CD4-positive, alpha-beta T cell treated with Interleukin-4 for 4 hours (primary cell): ENCODE measurements at regions not wholly inside any gene's neighbourhood (a gene's known extent, or its start where the extent isn't known, plus 50 kb on each side); places are given as distances from the start of the nearest gene placed in this dataset.

ENCODE experiments used
- DNase-seq: peaks from one replicate; pipeline ENCODE4 v3.0.0-alpha.2; 2020

DNA sequence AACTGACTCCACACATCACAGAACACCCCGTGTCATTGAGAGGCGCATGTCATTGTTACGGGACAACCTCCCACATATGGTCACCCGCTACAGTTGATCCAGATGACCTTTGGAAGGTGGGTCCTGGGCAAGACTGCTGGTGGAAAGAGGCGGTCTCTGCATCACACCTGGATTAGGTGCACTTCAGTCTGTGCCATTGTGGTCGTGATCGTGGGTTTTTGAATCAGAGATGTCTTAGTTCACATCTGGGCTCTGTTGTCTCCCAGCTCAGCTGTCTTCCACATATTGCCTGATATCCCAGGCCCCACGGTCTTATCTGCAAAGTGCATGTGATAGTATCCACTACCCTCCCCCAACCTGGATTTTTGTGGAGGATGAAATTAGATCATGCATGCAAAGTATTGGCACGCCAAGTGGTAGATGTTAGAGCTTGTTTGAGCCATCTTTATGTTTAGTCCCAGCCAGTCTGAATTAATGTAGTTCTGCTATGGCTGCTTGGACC is 208.7 kb upstream of the FOXN3 start:
- no peak for DNase-seq

DNA sequence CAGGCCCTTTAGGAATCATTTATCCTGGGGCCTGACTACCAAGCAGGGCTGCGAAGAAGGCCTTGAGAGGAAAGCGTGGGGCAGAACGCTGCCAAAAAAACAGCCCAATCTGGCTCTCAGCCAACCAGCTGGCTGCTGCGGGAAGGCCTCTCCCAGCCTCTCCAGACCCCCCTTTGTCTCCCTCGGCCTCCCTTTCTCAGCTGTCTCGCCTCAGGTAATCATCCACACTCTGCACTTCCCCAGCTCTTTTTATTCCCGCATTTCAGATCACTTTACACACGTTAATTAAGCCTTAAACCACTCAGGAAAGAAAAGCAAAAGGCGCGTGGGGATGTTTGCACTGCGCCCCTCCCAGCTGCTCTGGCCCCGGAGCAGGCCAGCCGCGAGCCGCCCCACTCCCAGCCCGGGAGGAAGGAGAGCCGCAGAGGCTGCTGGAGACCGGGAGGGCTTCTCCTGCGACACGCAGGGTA is 208.2 kb upstream of the FOXN3 start:
- DNase-seq: no peak

DNA sequence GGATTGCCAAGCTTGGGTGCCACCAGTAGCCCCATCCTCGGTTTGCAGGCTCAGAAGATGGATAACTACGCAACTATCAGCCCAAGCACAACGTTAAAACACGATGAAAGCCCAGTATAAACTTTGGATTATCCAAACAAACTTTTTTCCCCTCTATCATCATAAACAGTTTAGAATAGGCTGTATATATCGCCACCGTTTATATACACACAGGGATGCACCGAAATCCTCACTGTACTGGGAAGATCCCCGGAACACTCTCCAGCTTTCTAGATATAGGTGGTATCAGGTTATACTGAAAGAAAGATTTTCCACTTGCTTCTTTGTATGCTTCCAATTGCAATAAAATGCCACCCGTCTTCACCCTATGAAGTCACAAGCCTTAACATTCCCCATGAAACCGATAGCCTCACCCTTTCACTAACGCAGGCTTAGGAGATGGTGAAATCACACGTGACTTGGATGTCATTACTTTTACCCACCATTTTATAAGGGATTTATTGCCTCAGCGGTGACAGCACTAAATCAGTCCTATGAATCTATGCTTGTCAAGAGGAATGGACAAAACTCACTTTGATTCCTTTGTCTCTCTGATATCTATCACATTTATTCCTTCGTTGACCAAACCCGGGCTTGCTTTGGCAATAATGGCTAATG is 207.6 kb upstream of the FOXN3 start:
- DNase-seq: no peak

DNA sequence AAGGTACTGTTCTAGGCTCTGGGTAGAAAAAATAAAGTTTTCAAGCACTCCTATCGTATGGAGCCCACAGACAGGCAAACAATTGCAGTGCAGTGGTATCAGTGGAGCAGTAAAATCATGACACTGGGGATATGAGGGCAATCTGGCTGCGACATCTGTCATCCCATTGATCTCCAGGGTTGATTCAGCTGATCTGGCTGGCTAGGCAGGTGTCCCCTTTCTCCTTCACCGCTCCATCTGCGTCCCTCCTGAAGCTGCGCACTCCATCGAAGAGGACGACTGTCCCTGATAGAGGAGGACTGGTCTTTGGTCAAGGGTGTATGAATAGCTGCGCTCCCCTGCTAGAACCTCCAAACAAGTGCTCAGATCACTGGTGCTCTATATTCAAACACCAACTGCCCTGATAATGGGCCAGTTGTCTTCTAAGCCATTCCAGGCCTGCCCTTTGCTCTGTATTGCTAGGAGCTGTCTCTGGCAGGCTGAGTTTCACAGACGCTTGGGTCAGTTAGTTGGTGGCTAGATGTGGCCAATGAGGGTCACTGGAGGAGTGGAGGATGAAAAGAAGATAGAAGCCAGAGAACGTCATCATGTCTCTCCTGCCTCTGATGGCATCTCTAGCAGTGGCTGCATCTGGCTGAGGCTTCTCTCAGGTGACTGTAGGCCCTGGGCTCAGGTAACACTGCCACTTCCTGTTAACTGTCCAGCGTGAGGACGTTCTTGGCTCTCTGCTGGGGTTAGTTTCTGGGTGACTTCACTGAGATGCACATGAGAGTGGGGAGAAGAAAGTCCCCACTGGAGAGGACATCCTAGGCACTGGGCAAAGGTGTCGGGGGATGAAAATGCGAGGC is 205.0 kb upstream of the FOXN3 start:
- no peak for DNase-seq

DNA sequence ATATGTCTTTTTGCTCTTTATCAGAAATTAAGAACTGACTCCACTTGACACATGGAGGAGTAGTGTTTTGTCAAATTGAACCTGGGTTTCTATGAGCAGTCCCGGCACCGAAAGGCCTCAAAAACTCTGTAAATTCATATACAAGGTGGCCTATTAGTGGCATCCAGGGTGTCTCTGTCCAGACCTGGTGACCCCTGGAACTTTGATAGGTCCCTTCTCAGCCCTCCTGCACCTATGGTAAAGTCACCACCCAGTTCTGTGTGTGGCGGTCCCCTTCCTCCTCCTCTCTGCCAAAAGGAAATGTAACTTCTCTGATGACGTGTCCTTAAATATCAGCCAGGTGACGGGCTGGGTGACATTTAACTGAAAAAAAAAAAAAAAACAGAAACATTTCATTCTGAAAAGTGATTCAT is 204.0 kb upstream of the FOXN3 start:
- DNase-seq: peak; percentile 82

DNA sequence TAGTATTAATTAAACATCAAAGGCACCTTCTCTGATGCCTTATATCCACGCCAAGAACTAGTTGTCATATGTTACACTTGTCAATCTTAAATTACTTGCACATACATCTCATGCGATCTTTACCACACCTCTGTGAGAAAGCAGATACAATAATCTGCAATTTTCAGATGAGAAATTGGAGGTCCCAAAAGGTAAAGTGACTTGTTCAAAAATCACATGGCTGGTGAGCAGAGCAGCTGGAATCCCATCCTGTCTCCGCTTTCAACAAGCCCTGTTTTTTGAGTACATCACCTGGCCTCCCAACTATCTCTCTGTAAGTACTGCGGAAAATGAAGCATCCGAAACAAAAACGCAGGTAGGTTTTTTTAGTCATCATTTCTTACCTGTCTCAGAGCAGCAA is 203.4 kb upstream of the FOXN3 start:
- DNase-seq: peak; percentile 13

DNA sequence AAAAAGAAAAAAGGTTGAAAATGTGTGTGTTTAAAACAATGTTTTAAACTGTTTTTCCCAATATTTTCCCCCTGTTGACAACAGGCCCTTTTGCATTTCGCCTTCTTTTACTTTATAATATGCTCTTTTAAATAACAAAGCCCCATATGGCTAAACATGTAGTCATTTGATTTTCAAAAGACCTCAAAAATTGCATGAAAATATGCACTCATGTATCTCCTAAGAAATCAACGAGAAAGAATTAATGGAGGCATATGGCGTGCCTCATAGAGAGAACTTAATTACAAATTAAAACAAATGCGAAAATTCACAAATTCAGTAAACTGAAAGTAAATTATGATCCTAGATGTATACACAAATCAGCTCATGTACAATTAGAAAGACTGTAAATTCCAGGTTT is 202.6 kb upstream of the FOXN3 start:
- no peak for DNase-seq

DNA sequence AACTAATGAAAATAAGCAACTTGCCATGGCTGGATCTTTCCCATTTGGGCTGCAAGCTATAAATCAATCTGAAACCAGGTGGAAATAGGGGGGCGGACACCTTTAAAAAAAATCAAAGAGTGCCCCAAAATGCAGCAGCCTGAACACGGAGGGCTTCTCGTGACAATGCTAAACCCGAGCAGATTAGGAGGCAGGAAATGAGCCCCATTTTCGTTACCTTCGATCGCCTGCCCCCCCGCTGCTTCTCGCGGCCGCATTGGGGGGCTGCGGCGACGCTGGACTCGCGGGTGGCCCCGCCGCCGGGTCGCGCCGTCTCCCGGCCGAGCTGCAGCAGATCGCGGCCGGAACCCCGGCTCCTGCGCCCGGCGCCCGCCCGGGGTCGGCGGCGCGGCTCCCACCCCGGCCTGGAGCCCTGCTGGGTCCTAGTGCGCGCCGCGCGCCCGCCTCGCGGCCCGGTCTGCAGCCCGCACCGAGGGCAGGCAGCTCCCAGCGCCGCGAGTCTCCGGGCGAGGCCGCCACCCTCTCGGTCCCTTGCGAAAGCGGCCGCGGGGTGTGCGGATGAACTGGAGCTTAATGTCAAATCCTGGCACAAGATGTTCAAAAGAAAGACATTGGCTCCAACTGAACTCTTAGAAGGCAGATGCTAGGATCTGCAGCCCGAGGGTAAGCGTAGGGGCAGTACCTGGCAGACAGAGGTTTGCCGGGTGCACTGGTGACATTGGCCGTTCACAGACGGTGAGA is 201.9 kb upstream of the FOXN3 start:
- DNase-seq: peak; percentile 74

DNA sequence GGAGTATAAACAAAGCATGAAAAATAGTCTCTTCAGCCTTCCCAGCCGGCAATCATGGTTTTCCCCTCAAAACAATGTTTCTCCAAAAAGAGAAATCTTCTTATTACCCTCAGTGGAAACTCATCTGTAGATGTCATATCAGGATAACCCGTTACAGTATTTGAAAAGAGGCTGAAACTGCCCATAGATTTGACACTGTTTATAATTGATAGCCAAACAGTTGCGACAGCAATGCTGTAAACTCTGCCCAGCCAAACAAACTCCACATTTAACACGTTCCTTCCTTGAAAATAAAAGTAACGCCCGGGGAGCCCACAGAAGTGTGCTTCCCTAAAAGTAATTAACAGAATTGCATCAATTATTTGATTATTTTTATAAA is 201.3 kb upstream of the FOXN3 start:
- peak; percentile 32 for DNase-seq

DNA sequence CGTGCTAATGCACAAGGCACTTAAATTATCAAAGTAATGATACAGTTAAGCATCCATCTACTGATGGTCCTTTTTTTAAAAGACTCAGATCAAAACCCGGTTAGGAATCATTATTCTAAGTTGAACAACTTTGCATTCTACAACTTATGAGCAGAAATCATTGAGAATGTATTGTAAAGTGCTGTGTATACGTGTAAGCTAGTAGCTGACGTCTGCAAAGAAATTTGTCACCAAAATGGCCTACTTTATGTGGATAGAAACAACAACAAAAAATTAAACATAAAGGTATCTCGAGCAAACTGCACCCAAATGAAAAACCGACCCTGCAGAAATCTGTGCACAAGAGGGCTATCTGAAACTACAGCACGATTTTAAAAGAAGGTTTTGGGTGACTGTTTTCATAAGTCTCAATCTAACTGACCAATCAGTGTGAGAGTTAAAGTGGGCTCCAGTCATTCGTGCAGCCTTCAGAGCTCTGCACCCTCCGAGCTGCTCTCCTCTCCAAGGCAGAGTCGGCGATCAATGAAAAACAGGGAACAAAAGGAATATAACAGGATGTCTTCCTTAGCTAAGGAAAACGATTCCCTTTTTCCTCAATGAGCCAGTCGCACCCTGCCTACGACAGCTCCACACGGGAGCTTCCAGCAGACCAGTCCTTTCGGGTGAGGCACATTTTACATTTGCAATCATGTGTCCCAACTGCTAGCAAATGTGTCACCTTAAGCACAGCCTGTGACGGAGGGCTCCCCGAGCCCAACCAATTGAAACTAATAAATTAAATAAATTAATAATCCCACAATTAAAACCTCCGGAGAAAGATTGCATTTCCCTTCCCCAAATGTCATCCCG is 200.7 kb upstream of the FOXN3 start:
- peak; percentile 57 for DNase-seq

DNA sequence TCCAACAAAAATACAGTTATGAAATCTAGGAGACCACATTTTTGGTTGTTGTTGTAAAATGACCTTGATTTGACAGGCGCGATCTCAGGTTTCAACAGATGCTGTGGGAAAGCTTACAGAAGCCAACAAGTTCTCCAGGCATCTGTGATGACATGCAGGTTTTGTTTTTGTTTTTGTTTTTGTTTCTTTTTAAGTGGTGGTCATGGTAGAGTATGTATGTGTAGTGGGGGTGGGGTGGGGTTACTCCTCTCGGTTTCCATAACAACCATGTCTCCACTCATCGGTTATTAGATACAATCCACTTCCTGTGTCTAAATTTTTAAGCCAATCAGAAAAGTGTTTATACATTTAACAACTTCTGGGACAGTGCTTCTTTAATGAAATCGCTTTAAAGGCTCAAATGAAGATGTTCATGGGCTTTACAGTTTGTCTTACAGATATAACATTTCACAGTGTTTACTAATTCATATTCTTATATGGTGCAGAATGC is 199.9 kb upstream of the FOXN3 start:
- DNase-seq: peak; percentile 94

DNA sequence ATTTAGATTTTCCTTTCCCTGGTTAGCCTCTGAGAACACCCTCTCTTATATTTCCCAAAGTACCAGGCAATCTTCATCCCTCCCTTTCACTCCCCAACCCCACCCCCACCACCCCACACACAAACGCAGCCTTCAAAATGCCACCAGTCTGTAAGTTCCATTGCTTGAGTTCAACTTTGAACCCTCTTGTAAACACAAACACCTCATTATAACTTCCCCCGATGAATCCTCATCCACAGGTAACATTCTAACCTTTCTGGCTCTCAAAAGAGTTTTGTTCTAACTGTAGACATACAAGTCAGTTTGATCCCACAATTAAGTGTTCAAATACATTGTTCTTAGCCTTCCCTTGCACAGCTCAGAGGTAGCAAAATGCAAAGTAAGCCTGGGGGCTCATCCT is 199.4 kb upstream of the FOXN3 start:
- no peak for DNase-seq

DNA sequence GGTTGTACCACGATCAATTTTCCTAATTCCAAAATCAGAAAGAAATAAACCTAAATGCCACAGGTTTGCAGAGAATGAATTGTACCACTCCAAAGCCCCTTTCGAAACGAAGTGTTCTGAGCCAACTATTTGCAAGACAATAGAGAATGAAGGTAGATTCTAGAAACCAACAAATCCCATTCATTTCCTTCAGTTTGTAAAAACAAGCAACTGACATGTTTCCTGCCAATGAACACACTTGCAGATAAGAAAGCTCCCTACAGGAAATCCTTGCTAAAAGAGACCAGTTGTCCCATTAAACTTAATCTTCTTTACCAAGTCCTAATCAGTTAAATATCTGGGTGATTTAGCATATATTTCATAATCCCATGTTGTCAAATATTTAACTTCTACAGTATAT is 198.4 kb upstream of the FOXN3 start:
- no peak for DNase-seq

DNA sequence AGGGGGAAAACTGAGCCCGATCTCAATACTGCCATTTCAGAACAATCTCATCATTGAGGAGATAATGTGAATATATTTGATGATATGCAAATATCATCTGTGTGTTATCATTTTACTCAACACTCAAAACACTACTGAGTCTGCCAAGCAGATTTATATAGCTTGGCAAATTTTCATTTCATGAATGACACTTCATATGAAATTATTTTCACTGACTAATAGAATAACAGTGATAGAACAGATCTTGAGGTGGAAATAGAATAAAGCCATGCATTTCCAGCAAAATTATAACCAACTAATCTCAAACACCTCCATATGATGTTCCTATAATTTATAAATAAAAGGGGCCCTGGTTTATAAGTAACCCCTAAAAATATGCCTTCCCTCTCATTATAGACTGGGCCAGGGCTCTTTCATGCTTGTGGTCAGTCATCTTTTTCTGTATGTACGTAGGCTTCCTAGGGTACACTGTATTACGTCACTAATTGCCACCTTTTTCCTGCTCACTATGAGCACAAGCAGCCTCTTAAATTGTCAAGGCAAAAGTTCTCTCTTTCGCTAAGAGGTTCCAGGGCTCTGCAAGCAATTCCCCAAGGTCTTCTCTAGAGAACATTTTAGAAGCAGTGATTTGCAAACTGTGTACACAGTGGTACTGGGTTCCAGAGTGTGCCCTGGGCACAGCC is 197.1 kb upstream of the FOXN3 start:
- no peak for DNase-seq

DNA sequence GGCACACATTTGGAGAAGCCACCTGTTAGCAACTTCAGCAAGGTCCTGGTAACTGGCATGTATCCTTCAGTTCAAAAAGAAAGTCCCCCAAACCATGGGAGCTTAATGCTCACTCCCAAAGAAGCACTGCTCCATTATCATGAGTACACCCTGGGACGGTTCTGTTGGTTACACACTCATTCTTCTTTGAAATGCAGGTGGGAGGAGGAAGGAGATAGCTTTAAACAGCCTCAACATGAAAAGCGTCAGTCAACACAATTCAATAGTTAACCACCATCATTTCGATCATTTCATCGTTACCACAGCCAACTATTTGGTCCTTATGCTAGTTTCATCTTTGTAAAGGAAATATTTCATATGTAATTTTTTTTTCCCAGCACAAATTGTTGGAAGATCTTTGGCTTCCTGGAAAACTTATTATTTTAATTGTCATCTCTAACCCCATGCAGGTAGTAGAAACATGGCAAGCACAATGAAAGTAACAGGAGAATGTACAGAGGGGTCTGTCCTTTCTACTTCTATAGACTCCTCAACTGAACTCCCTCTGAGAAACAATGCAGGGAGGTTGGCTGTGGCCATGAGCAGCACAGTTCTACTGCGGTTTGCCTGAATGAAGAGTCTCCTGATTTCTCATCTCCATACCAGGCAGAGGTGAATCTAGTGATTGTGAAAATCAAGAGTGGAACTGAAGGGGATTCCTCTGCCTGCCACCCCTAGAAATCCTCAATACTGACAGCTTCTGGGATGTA is 196.4 kb upstream of the FOXN3 start:
- DNase-seq: no peak

DNA sequence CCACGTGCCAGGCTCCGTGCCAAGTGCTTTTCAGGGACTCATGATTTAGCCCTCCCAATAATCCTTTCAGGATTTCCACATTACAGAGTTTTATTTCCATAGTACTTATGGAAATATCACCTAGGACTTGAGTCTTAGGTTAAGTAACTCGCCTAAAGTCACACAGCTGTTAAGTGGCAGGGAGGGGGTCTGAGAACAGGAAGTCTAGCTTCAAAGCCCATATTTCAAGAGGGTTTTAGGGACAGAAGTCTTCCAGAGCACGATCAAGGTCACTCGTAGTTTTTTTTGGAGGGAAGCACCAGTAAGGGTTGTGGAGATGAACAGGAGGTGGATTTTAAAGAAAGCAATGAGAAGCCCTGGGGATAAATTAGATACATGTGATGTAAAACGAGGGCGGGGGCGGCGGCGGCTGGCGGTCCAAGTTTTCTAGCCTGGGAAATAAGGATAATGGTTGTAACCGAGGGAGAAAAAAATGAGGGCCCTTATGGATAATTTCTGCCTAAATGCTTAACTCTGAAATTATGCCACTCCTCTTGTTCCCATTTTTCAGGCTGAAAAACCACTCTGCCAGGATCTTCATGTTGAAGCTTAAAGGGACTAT is 192.6 kb upstream of the FOXN3 start:
- no peak for DNase-seq

DNA sequence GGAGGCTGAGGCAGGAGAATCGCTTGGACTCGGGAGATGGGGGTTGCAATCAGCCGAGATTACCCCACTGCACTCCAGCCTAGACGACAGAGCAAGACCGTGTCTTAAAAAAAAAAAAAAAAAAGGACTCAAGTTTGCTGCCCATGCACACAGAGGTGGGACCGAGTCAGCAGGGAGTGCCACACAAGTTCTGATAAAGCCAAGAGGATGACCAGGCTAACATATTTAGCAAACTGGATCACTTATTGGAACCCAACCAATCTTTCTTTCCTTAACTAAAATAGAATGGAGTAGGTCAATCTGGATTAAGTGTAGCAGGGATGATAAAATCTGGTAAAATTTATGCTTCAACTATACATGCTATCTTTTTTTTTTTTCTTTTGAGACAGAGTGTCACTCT is 190.4 kb upstream of the FOXN3 start:
- DNase-seq: no peak

DNA sequence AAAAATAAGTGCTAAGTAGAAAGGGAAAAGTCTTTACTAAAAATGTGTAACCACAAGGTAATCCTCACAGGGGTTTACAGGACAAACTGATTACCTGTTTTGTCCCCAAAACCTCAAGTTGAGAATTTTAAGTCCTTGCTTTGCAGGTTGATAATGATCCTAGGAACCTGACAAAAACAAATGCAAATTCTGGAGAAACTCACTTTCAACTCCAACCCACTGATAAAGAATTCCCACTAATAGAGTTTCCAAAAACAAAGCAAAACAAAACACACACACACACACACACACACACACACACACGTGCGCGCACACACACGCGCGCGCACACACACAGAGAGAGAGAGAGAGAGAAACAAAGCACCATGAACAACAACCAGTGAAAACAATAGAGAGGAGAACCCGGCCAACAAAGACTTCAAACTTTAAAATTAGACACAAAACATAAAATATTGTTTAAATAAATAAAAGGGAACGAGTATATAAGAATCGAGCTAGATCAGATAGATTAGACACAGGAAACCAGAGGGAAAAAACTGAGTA is 187.0 kb upstream of the FOXN3 start:
- DNase-seq: no peak

DNA sequence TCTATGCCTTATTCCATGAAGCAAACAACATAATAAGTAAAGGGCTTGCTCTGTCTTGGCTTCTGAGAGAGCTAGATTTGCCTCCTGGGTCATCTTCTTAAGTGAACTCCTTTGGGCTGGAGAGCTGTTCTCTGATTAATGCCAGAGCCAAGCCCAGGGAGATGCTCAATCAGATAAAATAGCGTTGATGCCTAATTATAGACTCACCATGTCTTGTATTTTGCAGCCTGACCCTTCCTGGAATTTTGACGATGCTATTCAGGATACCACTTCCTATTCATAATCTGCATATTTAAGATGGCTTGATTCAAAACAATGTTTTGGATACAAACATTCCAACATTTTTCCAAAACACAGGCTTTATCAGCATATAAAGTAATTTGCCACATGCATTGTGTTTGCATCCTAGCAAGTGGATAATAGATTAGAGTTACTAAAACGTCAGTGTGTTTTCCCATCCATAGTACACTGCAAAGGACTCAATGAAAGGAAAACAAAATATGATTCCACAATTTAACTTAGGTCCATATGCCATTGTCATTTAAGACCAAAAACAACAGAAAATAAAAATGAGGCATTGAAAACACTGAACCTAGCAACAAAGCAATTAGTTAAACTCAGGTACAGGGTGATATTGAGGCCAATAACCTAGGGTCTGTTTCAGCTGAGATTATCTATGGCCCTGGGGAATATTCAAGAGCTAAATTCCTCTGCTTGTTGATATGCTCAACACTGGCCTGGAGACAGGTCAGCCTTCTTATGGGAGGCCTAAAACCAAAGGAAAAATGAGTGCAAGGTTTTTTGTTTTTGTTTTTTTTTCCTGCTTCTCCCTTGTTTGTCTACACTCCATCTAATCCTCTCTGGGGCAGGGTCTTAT is 184.2 kb upstream of the FOXN3 start:
- no peak for DNase-seq
